ENCODE measurements at regions not wholly inside any gene's neighbourhood (a gene's known extent, or its start where the extent isn't known, plus 50 kb on each side); places are given as distances from the start of the nearest gene placed in this dataset.

DNA sequence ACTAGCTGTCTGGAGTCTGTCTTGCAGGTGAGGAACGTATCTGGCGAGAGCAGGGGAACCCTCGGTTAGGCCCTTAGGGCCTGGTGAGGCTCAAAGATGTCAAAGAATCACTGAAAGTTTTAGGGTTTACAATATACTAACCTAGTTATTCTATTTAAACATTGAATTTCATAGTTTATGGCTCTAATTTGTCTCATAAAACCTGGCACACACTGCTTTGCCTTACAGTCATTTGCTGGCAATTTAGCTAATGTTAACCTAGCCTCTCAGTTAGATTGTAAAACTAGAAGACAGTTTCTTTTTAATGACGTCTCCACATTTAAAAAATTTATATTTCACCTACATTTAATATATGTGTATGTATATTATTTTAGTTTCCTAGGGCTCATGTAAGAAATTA lies 89.6 kb upstream of the DOCK10 start:
- TF ChIP-seq, protein P1, sequence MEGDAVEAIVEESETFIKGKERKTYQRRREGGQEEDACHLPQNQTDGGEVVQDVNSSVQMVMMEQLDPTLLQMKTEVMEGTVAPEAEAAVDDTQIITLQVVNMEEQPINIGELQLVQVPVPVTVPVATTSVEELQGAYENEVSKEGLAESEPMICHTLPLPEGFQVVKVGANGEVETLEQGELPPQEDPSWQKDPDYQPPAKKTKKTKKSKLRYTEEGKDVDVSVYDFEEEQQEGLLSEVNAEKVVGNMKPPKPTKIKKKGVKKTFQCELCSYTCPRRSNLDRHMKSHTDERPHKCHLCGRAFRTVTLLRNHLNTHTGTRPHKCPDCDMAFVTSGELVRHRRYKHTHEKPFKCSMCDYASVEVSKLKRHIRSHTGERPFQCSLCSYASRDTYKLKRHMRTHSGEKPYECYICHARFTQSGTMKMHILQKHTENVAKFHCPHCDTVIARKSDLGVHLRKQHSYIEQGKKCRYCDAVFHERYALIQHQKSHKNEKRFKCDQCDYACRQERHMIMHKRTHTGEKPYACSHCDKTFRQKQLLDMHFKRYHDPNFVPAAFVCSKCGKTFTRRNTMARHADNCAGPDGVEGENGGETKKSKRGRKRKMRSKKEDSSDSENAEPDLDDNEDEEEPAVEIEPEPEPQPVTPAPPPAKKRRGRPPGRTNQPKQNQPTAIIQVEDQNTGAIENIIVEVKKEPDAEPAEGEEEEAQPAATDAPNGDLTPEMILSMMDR (IDR thresholded peaks at IDR 0.05; ENCODE audit: low read length, missing control alignments) = no peak
- no peak overlapping the region for H3K4me3 ChIP-seq (replicated peaks; ENCODE audit: low read depth, low read length)
- DNase-seq (ENCODE audit: low read depth) = no peak

DNA sequence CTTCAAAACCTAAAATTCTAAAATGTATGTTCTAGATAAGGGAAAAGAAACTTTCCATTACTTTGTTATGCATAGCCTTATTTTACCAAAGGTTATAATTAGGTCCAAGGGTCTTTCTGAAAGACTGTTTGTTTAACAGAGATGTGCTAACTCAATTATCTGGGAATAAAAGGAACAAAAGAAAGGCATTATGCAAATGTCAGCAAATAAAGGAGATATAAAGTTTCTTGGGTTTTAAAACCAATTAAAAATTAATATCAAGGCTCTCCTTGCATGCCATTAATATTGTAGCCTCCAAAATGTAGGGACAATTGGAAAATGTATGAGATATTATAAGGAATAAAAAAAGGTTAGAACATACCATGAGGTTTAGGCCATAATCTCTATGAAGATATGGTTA lies 87.8 kb upstream of the DOCK10 start:
- TF ChIP-seq, protein P1 (IDR thresholded peaks at IDR 0.05; ENCODE audit: low read length, missing control alignments) = no peak
- no peak for DNase-seq (ENCODE audit: low read depth)
- H3K4me3 ChIP-seq (replicated peaks; ENCODE audit: low read depth, low read length) = no peak overlapping the region

DNA sequence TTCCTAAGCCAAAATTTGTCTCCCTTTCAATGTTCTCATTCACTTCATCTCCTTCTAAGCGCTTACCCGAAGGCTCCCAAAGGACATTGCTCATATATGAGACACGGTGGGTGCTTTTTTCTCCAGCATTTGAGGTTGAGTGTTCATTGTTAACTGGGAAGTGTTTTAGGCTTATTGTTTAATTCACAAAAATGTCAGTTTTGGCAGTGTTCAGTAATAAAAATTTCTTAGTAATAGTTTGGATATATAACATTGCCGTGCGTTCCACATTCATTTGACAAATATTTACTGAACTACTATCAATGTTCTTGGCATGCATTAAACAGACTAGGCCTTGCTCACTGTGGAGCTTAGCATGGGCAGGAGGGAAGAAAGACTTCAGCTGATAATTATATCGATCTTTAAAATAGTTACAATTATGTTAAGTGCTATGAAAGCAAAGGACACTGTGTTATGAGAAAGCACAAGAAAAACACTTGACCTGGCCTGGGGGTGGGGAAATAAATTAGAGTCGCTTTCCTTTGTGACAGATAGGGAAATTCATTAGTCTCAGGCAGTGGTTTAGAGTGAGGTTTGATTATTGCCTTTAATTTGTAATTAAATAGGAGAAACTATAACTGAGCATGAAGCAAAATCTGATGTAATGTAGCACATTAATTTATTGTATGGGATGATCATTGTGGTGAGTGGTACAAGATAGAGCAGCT lies 82.2 kb upstream of the DOCK10 start:
- no peak overlapping the region for H3K4me3 ChIP-seq (replicated peaks; ENCODE audit: low read depth, low read length)
- no peak for DNase-seq (ENCODE audit: low read depth)
- TF ChIP-seq, protein P1 (IDR thresholded peaks at IDR 0.05; ENCODE audit: low read length, missing control alignments) = no peak

DNA sequence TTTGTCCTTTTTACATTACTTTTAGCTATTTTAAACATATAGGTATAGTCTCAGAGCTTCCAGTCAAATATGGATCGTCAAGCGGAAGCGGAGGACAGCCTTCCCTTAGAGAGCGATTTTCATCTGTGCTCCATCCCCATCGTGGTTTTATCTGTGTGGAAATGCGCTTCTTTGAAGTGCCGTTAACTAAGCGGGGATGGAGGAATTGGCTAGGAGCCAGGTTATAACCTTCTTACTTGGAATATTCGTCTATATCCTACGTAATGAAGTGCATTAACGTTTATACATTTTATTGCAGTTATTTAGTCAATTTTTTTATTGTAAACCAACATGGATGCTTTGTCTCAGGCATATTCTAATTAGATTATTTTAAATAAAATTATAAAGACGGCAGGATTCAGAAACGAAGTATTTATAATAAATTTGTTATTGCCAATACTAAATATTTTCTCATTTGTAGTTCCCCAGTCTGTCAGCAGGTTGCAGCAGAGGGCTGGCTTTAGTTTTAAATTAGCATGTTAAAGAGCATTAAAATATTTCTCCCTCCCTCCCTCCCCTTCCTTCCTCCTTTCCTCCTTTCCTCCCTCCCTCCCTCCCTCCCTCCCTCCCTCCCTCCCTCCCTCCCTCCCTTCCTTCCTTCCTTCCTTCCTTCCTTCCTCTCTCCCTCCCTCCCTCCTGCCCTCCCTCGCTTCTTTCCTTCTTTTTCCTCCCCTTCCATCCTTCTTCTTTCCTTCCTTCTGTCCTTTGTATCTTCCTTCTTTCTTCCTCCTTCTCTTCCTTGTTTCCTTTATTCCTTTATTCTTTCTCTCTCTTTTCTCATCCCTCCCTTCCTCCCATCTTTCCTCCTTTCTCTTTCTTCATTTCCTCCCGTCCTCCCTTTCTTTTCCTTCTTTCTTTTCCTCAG lies 80.6 kb upstream of the DOCK10 start:
- TF ChIP-seq, protein P1 (IDR thresholded peaks at IDR 0.05; ENCODE audit: low read length, missing control alignments) = peak; percentile 55
- no peak overlapping the region for H3K4me3 ChIP-seq (replicated peaks; ENCODE audit: low read depth, low read length)
- DNase-seq (ENCODE audit: low read depth) = peak; percentile 49

DNA sequence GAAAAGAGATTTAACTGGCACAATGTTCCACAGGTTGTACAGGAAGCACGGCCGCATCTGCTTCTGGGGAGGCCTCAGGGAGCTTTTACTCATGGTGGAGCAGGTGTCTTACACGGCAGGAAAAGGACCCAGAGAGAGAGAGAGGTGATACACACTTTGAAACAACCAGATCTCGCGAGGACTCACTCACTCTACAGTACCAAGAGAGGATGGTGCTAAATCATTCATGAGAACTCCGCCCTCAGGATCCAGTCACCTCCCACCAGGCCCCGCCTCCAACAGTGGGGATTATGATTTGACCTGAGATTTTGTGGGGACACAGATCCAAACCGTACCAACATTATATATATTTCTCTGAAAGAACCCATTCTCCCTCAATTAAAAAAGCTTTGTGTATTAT lies 79.7 kb upstream of the DOCK10 start:
- no peak for DNase-seq (ENCODE audit: low read depth)
- no peak overlapping the region for H3K4me3 ChIP-seq (replicated peaks; ENCODE audit: low read depth, low read length)
- TF ChIP-seq, protein P1 (IDR thresholded peaks at IDR 0.05; ENCODE audit: low read length, missing control alignments) = no peak

DNA sequence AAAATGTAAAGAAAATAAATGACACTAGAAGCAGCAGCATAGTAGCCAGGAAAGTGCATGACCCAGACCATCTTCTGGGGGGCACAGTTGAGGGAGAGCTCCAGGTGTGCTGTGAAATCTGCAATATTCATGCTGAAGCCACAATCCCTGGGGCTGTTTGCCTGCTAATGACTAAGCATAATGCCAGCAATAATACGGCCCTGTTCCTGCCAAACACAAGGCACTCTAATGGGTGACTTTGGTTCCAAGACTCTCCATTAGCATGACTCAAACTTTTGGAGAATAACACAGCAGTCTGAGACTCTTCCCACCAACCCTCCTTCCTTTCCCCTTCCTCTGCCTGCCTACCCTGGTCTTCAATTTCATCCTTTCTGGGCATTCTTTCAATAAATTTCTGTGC lies 77.9 kb upstream of the DOCK10 start:
- H3K4me3 ChIP-seq (replicated peaks; ENCODE audit: low read depth, low read length) = no peak overlapping the region
- TF ChIP-seq, protein P1 (IDR thresholded peaks at IDR 0.05; ENCODE audit: low read length, missing control alignments) = no peak
- DNase-seq (ENCODE audit: low read depth) = peak; percentile 15
